ENCODE measurements at regions not wholly inside any gene's neighbourhood (a gene's known extent, or its start where the extent isn't known, plus 50 kb on each side); places are given as distances from the start of the nearest gene placed in this dataset.

DNA sequence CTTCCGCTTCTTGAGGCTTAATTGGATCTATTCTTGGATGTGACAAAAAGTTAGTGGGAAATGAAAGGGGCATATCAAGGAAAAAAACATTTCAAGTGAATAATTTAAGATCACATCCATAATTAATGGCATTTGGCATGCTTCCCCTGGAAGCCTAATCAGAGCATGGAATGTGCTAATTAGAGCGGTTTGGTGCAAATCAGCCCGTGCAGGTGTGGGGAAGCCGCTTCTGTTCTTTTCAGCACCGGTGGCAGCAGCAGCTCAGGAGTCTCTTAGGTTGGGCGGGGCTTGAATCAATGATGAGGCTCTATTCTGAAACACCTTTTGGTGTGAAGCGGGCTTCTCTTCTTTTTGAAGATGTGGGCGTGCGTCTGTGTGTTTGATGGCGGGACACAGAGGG, 301.2 kb downstream of the LRFN2 start:
- no peak for DNase-seq (ENCODE audit: extremely low read depth, low read depth)

GRCh38 chr6:40285535-40285934, 301.6 kb downstream of the LRFN2 start:
- no peak for DNase-seq (ENCODE audit: extremely low read depth, low read depth)
- TF ChIP-seq, protein P1, sequence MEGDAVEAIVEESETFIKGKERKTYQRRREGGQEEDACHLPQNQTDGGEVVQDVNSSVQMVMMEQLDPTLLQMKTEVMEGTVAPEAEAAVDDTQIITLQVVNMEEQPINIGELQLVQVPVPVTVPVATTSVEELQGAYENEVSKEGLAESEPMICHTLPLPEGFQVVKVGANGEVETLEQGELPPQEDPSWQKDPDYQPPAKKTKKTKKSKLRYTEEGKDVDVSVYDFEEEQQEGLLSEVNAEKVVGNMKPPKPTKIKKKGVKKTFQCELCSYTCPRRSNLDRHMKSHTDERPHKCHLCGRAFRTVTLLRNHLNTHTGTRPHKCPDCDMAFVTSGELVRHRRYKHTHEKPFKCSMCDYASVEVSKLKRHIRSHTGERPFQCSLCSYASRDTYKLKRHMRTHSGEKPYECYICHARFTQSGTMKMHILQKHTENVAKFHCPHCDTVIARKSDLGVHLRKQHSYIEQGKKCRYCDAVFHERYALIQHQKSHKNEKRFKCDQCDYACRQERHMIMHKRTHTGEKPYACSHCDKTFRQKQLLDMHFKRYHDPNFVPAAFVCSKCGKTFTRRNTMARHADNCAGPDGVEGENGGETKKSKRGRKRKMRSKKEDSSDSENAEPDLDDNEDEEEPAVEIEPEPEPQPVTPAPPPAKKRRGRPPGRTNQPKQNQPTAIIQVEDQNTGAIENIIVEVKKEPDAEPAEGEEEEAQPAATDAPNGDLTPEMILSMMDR (IDR thresholded peaks at IDR 0.05; ENCODE audit: low read depth, low read length): no peak

More for the DNA sequence above, 301.2 kb downstream of the LRFN2 start:
- TF ChIP-seq, protein P1 (IDR thresholded peaks at IDR 0.05; ENCODE audit: low read depth, low read length): no peak

DNA sequence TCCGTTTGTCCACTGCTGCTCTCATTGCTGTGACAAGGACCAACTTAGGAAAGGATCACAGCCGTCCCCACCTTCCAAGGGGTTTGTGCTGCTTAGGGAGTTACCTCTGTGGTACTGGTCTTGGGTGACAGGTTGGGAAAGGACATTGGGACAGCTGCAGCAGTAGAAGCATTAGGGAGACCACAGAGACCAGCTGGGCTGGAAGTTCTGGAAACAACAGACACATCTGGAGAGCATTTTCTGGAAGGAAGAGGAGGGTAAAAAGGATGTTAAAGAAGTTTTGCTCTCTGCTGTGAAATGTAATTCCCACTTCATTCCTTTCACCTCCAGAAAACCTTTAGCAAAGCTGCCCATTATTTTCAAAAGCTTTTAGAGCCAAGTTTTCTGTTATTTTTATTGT, 304.2 kb downstream of the LRFN2 start:
- DNase-seq (ENCODE audit: extremely low read depth, low read depth): no peak
- TF ChIP-seq, protein P1 (IDR thresholded peaks at IDR 0.05; ENCODE audit: low read depth, low read length): no peak

GRCh38 chr6:40281402-40281801, 305.8 kb downstream of the LRFN2 start:
- no peak for DNase-seq (ENCODE audit: extremely low read depth, low read depth)
- TF ChIP-seq, protein P1 (IDR thresholded peaks at IDR 0.05; ENCODE audit: low read depth, low read length): no peak

GRCh38 chr6:40280231-40280630, 306.9 kb downstream of the LRFN2 start:
- TF ChIP-seq, protein P1 (IDR thresholded peaks at IDR 0.05; ENCODE audit: low read depth, low read length): no peak
- no peak for DNase-seq (ENCODE audit: extremely low read depth, low read depth)

GRCh38 chr6:40276141-40276540, 311.0 kb downstream of the LRFN2 start:
- TF ChIP-seq, protein P1 (IDR thresholded peaks at IDR 0.05; ENCODE audit: low read depth, low read length): no peak
- DNase-seq (ENCODE audit: extremely low read depth, low read depth): no peak

DNA sequence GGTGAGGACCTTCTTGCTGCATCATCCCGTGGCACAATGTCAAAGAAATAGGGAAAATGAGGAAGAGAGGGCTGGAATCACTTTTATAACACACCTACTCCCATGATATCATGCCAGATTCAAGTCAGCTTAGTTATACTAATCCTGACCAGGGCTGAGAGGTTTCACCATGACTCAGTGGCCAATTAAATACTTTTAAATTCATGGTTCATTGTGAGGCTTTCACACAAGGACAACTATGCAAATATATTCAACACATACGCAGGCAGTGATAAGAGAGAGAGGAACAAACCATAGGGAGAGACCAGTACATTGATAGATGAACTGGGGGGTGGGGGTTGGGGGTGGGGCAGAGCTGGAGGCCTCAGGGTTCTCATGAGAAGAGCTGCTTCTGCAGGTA, 313.1 kb downstream of the LRFN2 start:
- TF ChIP-seq, protein P1 (IDR thresholded peaks at IDR 0.05; ENCODE audit: low read depth, low read length): no peak
- DNase-seq (ENCODE audit: extremely low read depth, low read depth): no peak
